ENCODE measurements at regions not wholly inside any gene's neighbourhood (a gene's known extent, or its start where the extent isn't known, plus 50 kb on each side); places are given as distances from the start of the nearest gene placed in this dataset.

GRCh38 chr13:50459046-50459445, 384.4 kb downstream of the DLEU7 start:
- H3K36me3 ChIP-seq (ENCODE audit: control insufficient read depth, insufficient read depth, low read length), result no peaks in the 10 kb centered on the region
- DNase-seq, result no peak
- H3K27ac ChIP-seq (ENCODE audit: insufficient read depth, low read length, poor library complexity, severe bottlenecking), result no peak overlapping the region
- no peak overlapping the region for H3K4me3 ChIP-seq (ENCODE audit: insufficient read depth, low read depth, low read length, poor library complexity, severe bottlenecking)
- H3K9me3 ChIP-seq (ENCODE audit: control insufficient read depth, low read length), result no peaks in the 10 kb centered on the region
- no peaks in the 10 kb centered on the region for H3K4me1 ChIP-seq (ENCODE audit: control insufficient read depth, insufficient read depth, low read length, poor library complexity, severe bottlenecking)
- H3K27me3 ChIP-seq (replicated peaks; ENCODE audit: control insufficient read depth, insufficient read depth, low read length, poor library complexity, severe bottlenecking), result no peaks in the 10 kb centered on the region

- no peaks in the 10 kb centered on the region for H3K27me3 ChIP-seq (replicated peaks; ENCODE audit: control insufficient read depth, insufficient read depth, low read length, poor library complexity, severe bottlenecking)
- no peaks in the 10 kb centered on the region for H3K36me3 ChIP-seq (ENCODE audit: control insufficient read depth, insufficient read depth, low read length)
- no peaks in the 10 kb centered on the region for H3K4me1 ChIP-seq (ENCODE audit: control insufficient read depth, insufficient read depth, low read length, poor library complexity, severe bottlenecking)
- no peak overlapping the region for H3K27ac ChIP-seq (ENCODE audit: insufficient read depth, low read length, poor library complexity, severe bottlenecking)
- H3K4me3 ChIP-seq (ENCODE audit: insufficient read depth, low read depth, low read length, poor library complexity, severe bottlenecking), result no peak overlapping the region
- no peaks in the 10 kb centered on the region for H3K9me3 ChIP-seq (ENCODE audit: control insufficient read depth, low read length)
- DNase-seq, result no peak
Observed at GRCh38 chr13:50459658-50460057, 383.8 kb downstream of the DLEU7 start.

- DNase-seq, result no peak
- no peaks in the 10 kb centered on the region for H3K27me3 ChIP-seq (replicated peaks; ENCODE audit: control insufficient read depth, insufficient read depth, low read length, poor library complexity, severe bottlenecking)
- H3K4me3 ChIP-seq (ENCODE audit: insufficient read depth, low read depth, low read length, poor library complexity, severe bottlenecking), result no peak overlapping the region
Observed at GRCh38 chr13:50460358-50460757, 383.1 kb downstream of the DLEU7 start.

DNA sequence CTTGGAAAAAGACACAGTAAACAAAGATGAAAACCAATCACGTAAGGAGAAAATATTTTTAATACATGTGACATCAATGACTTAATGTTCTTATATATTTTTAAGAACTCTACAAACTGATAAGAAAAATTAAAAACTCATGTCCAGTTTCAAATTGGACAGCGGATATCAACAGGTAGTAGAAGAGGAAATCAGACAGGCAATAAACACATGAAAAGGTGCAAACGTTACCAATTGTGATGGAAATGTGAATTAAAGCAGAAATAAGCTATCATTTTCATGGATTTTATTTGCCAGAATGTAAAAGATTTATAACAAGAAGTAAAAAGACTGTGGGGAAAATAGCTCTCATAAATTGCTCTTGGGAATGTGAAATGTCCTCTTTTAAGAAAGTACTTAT, 382.3 kb downstream of the DLEU7 start:
- no peak for DNase-seq
- no peak overlapping the region for H3K27ac ChIP-seq (ENCODE audit: insufficient read depth, low read length, poor library complexity, severe bottlenecking)
- H3K27me3 ChIP-seq (replicated peaks; ENCODE audit: control insufficient read depth, insufficient read depth, low read length, poor library complexity, severe bottlenecking), result no peaks in the 10 kb centered on the region
- no peak overlapping the region for H3K4me3 ChIP-seq (ENCODE audit: insufficient read depth, low read depth, low read length, poor library complexity, severe bottlenecking)
- no peaks in the 10 kb centered on the region for H3K9me3 ChIP-seq (ENCODE audit: control insufficient read depth, low read length)
- no peaks in the 10 kb centered on the region for H3K4me1 ChIP-seq (ENCODE audit: control insufficient read depth, insufficient read depth, low read length, poor library complexity, severe bottlenecking)
- no peaks in the 10 kb centered on the region for H3K36me3 ChIP-seq (ENCODE audit: control insufficient read depth, insufficient read depth, low read length)

More at GRCh38 chr13:50460358-50460757, 383.1 kb downstream of the DLEU7 start:
- Histone ChIP-seq H3K36me3 (ENCODE audit: control insufficient read depth, insufficient read depth, low read length) (no peaks in the 10 kb centered on the region), H3K4me1 (ENCODE audit: control insufficient read depth, insufficient read depth, low read length, poor library complexity, severe bottlenecking) (no peaks in the 10 kb centered on the region), H3K9me3 (ENCODE audit: control insufficient read depth, low read length) (no peaks in the 10 kb centered on the region), H3K27ac (ENCODE audit: insufficient read depth, low read length, poor library complexity, severe bottlenecking) (no peak overlapping the region)

GRCh38 chr13:50463719-50464118, 379.8 kb downstream of the DLEU7 start:
- no peak overlapping the region for H3K4me3 ChIP-seq (ENCODE audit: insufficient read depth, low read depth, low read length, poor library complexity, severe bottlenecking)
- DNase-seq, result no peak
- H3K27ac ChIP-seq (ENCODE audit: insufficient read depth, low read length, poor library complexity, severe bottlenecking), result no peak overlapping the region
- no peaks in the 10 kb centered on the region for H3K4me1 ChIP-seq (ENCODE audit: control insufficient read depth, insufficient read depth, low read length, poor library complexity, severe bottlenecking)
- H3K27me3 ChIP-seq (replicated peaks; ENCODE audit: control insufficient read depth, insufficient read depth, low read length, poor library complexity, severe bottlenecking), result no peaks in the 10 kb centered on the region
- no peaks in the 10 kb centered on the region for H3K36me3 ChIP-seq (ENCODE audit: control insufficient read depth, insufficient read depth, low read length)
- H3K9me3 ChIP-seq (ENCODE audit: control insufficient read depth, low read length), result no peaks in the 10 kb centered on the region

DNA sequence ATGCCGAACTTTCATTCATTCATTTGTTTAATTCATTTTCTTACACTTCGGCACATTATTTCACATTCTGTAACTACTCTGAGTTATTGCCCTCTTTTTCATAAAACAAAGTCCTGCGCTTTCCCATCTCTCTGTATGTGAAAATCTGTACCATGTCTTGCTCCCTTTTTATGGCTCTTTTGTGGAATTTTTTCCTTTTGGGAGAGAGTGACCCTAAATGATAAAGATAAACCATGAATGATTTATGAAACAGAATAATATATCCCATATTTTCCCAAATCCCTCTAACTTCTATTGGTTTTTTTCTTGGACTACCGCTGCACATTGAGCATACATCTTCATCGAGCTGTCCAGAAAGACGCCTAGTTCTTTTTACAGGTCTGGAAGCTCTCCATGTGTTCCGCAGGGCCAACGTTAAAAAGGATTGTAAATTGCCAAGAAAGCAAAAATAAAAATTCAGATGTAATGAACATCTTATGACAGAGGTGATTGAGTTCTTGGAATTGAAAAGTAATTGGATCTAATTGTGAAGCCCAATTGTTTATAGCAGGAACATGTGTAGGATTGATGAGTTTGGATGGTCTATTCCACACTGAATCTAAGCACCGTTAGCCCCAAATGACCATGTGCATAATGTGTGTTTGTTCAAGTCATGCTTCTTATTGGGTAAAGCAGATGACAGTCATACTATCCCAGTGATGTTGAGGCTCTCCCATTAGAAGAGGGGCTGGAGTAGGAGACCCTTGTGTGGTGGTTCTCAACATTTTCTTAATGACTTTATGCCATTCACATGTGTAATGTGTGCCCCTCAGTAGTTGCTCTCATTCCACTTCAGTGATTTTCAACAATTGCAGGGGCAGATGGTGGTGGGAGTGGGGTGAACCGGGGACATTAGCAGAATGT, 378.9 kb downstream of the DLEU7 start:
- Histone ChIP-seq H3K4me1 (ENCODE audit: control insufficient read depth, insufficient read depth, low read length, poor library complexity, severe bottlenecking) (no peaks in the 10 kb centered on the region), H3K27me3 (replicated peaks; ENCODE audit: control insufficient read depth, insufficient read depth, low read length, poor library complexity, severe bottlenecking) (no peaks in the 10 kb centered on the region), H3K27ac (ENCODE audit: insufficient read depth, low read length, poor library complexity, severe bottlenecking) (no peak overlapping the region), H3K4me3 (ENCODE audit: insufficient read depth, low read depth, low read length, poor library complexity, severe bottlenecking) (no peak overlapping the region), H3K36me3 (ENCODE audit: control insufficient read depth, insufficient read depth, low read length) (no peaks in the 10 kb centered on the region), H3K9me3 (ENCODE audit: control insufficient read depth, low read length) (no peaks in the 10 kb centered on the region)
- DNase-seq, result no peak

GRCh38 chr13:50466456-50466855, 377.0 kb downstream of the DLEU7 start:
- Histone ChIP-seq H3K27me3 (replicated peaks; ENCODE audit: control insufficient read depth, insufficient read depth, low read length, poor library complexity, severe bottlenecking) (no peaks in the 10 kb centered on the region), H3K4me3 (ENCODE audit: insufficient read depth, low read depth, low read length, poor library complexity, severe bottlenecking) (no peak overlapping the region), H3K27ac (ENCODE audit: insufficient read depth, low read length, poor library complexity, severe bottlenecking) (no peak overlapping the region), H3K9me3 (ENCODE audit: control insufficient read depth, low read length) (no peaks in the 10 kb centered on the region), H3K4me1 (ENCODE audit: control insufficient read depth, insufficient read depth, low read length, poor library complexity, severe bottlenecking) (no peaks in the 10 kb centered on the region), H3K36me3 (ENCODE audit: control insufficient read depth, insufficient read depth, low read length) (no peaks in the 10 kb centered on the region)
- DNase-seq, result no peak

DNA sequence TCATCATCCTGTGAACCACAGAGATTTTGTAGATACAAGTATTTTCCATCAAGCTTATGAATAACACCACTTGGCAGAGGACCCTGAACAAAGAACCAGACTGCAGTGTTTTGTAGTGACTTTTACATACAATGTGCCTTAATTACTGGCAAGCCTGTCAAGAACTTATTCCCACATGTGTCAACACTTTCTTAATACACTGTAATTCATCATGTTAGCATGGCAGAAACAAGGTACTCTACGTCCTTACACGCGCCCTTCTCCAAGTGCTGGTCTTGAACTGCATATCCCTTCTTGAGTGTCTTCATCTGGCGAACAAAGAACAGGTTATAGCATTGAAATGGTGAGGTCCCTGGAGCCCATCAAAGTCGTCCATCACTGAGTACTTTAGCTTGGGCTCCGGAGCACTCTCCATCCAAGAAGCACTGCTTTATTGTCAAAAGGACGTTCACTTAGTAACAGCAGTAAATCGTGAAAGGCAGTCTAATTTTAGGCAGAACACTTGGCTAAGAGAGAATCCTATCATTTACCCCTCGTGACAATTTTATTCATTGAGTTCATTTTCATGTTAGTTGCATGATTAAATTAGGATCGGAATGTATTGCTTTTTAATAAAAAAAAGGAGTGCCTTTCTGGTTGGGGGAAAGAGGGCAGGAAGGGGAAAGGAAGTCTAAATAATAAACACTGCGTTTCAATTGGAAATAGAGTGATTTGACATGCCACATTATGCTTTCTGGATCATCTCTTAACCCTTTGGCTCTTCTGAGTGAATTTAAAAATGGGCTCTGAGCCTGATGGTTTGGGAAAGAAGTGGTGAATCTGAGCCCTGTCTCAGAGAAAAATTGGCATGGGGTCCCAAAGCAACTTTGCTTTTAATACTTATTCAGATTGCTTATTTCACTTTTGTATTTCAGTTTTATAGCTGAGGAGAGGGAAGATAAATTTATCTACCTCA, 376.1 kb downstream of the DLEU7 start:
- no peaks in the 10 kb centered on the region for H3K36me3 ChIP-seq (ENCODE audit: control insufficient read depth, insufficient read depth, low read length)
- H3K4me1 ChIP-seq (ENCODE audit: control insufficient read depth, insufficient read depth, low read length, poor library complexity, severe bottlenecking), result no peaks in the 10 kb centered on the region
- no peaks in the 10 kb centered on the region for H3K9me3 ChIP-seq (ENCODE audit: control insufficient read depth, low read length)
- no peak overlapping the region for H3K27ac ChIP-seq (ENCODE audit: insufficient read depth, low read length, poor library complexity, severe bottlenecking)
- H3K27me3 ChIP-seq (replicated peaks; ENCODE audit: control insufficient read depth, insufficient read depth, low read length, poor library complexity, severe bottlenecking), result no peaks in the 10 kb centered on the region
- no peak for DNase-seq
- H3K4me3 ChIP-seq (ENCODE audit: insufficient read depth, low read depth, low read length, poor library complexity, severe bottlenecking), result no peak overlapping the region

DNA sequence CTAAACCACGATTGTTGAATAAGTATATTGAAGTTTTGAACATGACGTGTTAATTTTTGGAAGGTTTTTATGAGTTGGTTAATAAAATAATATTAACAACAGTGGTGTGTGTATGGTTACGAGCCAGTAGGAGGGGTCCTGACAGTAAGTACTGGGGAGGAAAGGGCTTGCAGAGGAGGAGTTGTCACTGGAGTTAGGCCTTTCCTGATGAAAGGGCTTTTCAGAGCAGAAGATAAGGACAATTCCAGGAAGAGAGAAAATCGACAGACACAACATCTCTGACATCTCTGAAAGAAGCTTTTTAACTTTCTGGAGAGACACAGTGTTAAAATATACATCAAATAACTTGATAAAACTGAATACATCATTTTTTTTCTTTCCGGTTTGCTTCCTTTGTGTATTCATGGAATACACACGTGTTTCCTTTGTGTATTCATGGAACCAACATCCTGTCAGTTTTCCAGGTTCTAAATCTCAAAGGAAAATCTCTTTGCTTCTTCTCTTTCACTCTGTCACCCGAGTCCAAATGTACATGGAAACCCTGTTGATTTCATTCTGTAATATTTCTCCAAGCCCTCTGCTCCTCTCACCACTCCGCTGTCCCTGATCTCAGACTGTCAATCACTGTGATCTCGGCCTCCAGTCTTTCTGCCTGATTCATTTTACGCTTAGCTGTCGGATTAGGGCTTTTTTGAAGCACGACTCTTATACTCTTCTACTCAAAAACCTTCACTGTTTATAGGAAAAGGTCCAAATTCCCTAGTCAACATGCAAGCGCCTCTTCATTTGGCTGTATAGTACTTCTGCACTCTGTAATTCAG, 374.4 kb downstream of the DLEU7 start:
- Histone ChIP-seq H3K36me3 (ENCODE audit: control insufficient read depth, insufficient read depth, low read length) (no peaks in the 10 kb centered on the region), H3K27ac (ENCODE audit: insufficient read depth, low read length, poor library complexity, severe bottlenecking) (no peak overlapping the region), H3K27me3 (replicated peaks; ENCODE audit: control insufficient read depth, insufficient read depth, low read length, poor library complexity, severe bottlenecking) (no peaks in the 10 kb centered on the region), H3K4me1 (ENCODE audit: control insufficient read depth, insufficient read depth, low read length, poor library complexity, severe bottlenecking) (no peaks in the 10 kb centered on the region), H3K4me3 (ENCODE audit: insufficient read depth, low read depth, low read length, poor library complexity, severe bottlenecking) (no peak overlapping the region), H3K9me3 (ENCODE audit: control insufficient read depth, low read length) (no peaks in the 10 kb centered on the region)
- no peak for DNase-seq

Measured in effector memory CD4-positive, alpha-beta T cell (primary cell).